GM19452 (cell line): ENCODE measurements at regions not wholly inside any gene's neighbourhood (a gene's known extent, or its start where the extent isn't known, plus 50 kb on each side); places are given as distances from the start of the nearest gene placed in this dataset.
"Not testable (repeated sequence)": the region's sequence is repeated elsewhere in the genome, so short reads cannot be mapped to it uniquely, and the experiment has no call there.

Experiments used
- ATAC-seq: cut with Tn5 transposase; IDR thresholded peaks from one replicate; pipeline ENCODE4 v1.9.1; 2021; ENCODE audit not compliant: unreplicated experiment

DNA sequence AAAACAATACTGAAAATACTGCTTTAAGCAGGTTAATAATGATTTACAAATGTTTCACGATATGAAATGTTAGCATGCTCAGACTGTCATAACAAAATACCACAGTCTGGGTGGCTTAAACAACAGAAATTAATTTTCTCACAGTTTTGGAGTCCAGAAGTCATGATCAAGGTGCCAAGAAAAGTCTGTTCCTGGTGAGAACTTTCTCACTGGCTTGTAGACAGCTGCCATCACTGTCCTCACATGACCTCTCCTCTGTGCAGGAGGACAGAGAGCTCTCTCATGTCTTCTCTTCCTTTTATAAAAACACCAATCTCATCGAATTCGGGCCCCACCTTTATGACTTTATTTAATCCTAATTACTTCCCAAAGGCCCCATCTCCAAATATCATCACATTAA, 426.7 kb downstream of the KLHL13 start:
- ATAC-seq: no peak

DNA sequence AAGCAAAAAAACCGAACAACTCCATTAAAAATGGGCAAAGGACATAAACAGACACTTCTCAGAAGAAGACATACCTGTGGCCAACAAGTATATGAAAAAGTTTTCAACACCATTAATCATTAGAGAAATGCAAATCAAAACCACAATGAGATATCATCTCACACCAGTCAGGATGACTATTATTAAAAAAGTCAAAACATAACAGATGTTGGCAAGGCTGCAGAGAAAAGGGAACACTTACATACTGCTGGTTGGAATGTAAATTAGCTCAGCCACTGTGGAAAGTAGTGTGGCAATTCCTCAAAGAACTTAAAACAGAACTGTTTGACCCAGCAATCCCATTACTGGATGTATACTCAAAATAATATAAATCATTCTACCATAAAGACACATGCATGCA, 436.3 kb downstream of the KLHL13 start:
- no peak for ATAC-seq

DNA sequence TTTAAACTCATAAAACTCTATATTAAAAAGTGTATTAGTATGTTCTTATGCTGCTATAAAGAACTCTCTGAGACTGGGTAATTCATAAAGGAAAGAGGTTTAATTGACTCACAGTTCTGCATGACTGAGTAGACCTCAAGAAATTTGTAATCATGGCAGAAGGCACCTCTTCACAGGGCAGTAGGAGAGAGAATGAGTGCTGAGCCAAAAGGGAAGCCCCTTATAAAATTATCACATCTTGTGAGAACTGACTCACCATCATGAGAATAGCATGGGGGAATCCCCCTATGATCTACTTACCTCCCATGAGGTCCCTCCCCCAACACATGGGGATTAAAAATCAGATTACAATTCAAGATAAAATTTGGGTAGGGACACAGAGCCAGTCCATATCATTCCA, 463.2 kb downstream of the KLHL13 start:
- ATAC-seq: no peak

DNA sequence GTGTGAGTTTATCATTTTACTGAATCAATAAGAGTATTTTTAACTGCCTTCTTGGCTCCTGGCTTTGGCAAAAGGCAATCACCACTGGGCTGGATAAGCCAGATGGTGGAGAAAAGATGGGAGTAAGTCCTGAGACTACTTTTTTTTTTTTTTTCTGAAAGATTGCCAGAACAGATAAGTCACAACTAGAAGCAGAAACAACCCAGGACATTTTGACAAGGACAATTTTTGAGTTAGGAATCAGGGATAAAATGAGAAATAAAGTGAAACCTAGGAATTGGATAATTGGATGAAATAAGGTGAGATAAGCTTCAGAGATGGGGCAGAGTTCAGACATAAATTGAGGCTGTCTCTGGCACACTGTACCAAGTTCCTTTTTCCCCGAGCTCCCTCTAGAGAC, 471.0 kb downstream of the KLHL13 start:
- no peak for ATAC-seq

DNA sequence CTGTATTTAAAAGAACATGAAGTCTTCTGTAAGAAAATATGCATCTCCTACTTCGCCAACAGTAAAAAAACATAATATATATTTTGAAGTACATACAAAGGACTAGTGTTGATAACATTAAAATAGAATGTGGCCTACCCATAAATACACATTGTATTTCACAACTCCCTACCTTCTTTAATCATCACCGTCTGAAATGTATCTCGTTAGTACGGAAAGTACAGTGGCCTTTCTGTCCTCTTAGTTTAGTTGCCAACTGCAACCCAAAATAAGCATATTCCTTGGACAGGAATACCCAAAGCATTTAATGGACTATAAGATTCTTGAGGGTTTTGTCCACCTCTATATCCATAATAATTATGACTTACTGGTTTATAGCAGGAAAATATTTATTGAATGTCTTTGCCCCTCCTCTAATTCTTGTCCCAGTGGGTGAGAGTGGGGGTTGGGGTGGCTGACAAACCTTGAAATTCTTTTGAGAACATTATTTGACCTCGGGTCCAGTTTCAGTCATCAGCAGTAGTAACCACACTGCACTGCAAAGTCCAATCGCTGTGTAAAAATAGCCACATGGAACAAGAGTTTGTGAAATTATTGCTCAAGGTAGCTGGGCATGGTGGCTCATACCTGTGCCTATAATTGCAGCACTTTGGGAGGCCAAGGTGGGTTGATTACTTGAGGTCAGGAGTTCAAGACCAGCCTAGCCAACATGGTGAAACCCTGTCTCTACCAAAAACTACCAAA, 474.5 kb downstream of the KLHL13 start:
- ATAC-seq: no peak

DNA sequence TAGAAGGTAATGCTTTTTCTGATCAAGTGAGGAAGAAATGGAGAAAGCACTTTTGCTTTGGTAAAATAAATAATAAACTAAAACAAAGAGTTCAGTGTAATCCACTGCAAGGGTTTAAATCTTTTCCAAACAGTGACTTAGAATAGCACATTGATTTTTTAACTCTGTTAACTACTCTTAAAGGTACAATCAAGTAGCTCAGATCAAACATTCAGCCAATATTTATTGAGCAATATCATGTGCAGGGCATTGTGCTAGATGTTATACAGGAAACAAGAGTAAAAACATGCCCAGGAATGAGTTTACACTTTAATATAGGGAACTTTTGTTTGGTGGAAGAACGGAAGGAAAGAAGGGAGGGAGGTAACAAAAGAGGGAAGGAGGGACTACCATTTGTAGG, 479.8 kb downstream of the KLHL13 start:
- ATAC-seq: no peak

DNA sequence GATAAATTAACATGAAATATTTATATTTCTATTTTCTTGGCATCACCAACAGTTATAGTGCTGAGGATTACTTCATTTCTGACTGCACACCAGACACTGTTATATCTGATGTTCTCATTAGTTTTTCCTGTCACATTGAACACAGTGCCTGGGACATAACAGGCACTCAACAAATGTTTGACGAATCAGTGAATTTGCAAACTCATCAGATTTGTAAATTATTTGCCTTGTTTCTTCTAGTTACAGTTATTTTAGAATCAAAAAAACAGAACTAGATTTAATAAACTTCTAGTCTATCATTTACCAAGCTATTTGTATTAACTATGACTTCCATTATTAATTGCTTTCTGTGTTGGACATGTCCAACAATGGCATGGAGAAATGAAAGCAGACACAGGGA, 483.3 kb downstream of the KLHL13 start:
- ATAC-seq: no peak

DNA sequence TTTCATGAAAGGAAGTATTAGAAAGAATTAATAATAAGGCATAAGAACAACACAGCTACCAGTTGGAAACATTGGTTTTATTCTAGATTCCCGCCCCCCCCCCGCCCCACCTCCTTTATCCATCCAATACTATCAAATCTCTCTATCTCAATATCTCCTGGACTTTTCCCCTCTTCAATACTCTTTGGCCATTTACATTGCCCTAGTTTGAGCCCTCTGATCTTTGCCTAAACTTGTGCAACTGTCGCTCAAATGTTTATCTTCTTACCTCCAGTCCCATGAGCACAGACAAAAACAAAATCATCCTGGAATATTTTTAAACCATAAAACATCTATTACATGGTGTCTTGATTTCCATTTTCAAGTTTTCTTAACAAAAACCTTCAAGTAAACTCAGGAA, 488.2 kb downstream of the KLHL13 start:
- ATAC-seq: no peak

DNA sequence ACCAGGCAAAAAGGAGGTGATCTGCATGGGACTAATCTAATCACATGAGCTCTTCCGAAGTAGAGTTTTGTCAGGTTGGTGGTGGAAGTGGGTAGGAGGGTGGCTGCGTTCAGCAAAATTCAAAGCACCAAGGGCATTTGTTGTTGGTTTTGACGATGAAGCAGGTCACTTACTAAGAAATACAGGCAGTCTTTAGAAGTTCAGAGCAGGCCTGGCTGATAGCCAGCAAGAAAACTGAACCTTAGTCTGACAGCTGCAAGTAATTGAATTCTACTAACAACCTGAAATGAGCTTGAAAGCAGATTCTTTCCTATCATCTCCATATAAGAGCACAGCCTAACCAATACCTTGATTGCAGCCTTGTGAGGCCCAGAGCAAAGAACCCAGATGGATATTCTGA, 505.8 kb downstream of the KLHL13 start:
- ATAC-seq: no peak

DNA sequence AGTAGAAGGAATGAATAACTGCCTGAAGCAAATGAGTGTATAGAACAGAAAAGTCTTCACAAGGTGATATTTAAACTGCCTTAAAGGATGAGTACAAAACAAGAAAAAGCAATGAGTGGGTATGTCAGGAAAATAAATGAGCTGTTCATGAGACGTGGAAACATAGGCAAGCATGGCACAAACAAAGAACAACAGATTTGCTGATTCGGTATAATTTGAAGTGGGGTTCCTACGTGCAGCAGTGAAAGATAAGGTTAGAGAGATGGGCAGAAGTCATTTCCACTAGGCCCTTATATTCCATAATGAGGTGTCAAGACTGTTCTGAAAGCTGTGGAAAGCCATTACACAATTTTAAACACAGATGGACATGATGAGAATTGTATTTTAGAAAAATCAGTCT, 506.6 kb downstream of the KLHL13 start:
- no peak for ATAC-seq

DNA sequence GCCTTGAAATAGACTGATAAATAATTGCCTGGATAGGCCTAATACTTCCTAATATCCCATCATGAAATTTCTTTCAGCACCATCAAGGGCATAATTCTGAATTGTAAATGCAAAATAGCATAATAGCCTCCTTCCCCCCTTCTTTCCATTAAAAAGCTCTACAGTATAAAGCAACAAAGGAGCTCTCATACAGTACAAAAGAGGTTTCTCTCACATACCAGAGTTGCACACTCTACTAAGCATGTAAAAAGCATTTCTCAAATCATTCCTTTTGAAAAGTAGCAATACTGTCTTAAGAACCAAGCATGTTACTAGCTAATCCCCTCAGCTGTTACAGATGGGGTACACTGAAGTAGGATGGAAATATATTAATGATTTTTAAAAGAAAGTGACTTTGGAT, 509.0 kb downstream of the KLHL13 start:
- ATAC-seq: no peak

DNA sequence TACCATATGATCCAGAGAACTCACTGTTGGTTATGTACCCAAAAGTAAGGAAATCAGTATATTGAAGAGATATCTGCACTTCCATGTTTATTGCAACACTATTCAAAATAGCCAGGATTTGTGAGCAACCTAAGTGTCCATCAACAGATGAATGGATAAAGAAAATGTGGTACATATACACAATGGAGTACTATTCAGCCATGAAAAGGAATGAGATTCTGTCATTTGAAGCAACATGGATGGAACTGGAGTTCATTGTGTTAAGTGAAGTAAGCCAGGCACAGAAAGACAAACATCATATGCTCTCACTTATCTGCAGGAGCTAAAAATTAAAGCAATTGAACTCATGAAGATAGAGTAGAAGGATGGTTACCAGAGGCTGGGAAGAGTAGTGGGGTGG, 510.5 kb downstream of the KLHL13 start:
- not testable (repeated sequence) for ATAC-seq

DNA sequence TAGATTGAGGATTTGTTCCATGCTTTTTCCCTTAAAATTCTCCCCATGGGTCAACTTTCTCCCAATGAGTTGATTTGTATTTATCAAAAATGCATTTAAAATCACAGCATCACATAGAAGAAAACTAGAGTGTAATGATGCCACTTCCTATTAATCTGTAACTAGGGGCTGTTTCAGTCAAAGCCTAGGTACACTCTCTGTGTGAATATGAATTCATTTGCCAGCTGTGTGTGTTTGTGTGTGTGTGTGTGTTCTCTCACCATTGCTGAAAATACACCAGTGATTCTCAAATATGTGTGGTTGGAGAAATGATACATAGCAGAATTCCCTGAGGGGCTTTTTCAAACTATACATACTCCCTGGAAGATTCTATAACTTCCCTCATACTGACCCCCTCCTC, 546.5 kb downstream of the KLHL13 start:
- ATAC-seq: no peak

DNA sequence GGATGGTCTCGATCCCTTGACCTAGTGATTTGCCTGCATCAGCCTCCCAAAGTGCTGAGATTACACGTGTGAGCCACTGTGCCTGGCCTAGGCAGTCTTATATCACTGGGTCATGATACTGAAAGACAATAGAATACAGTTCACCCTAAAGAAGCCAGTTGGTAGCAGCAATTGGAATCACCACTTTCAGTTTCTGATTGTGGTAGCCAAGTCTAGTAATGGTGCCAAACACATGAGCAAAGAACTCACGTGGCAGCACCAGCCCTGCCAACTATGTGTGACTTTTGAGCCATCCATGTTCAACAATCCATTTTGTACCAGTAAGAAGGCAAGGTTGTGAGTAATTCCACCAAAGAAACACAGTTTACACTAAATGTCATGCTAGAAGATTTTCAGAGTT, 548.4 kb downstream of the KLHL13 start:
- ATAC-seq: no peak

DNA sequence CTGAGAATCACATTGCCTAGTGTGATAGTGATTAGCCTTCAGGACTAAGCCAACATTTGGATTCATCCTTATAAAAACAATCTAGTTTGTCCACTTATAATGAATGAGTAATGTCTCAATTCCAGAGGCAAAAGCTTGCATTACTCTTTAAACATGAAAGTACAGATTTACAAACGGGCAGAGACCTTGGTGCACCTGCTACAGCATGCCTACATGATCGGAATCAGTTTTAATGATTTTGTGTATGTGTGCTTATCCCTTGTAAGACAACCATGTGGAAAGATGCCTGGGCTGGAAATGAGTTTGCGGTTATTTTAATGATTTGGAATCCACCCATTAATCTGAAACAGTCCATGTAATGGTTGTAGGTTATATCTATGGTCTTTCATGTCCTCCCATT, 572.7 kb downstream of the KLHL13 start:
- ATAC-seq: no peak

DNA sequence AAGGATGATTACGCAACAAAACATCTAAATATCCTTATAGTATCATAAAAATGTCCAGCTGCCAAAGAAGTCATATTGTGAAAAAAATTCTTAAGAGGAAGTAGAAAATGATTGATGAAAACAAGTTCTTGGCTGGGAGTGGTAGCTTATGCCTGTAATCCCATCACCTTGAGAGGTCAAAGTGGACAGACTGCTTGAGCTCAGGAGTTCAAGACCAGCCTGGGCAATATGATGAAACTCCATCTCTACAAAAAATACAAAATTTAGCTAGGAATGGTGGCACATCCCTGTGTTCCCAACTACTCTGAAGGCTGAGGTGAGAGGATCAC, 577.6 kb downstream of the KLHL13 start:
- ATAC-seq: no peak

DNA sequence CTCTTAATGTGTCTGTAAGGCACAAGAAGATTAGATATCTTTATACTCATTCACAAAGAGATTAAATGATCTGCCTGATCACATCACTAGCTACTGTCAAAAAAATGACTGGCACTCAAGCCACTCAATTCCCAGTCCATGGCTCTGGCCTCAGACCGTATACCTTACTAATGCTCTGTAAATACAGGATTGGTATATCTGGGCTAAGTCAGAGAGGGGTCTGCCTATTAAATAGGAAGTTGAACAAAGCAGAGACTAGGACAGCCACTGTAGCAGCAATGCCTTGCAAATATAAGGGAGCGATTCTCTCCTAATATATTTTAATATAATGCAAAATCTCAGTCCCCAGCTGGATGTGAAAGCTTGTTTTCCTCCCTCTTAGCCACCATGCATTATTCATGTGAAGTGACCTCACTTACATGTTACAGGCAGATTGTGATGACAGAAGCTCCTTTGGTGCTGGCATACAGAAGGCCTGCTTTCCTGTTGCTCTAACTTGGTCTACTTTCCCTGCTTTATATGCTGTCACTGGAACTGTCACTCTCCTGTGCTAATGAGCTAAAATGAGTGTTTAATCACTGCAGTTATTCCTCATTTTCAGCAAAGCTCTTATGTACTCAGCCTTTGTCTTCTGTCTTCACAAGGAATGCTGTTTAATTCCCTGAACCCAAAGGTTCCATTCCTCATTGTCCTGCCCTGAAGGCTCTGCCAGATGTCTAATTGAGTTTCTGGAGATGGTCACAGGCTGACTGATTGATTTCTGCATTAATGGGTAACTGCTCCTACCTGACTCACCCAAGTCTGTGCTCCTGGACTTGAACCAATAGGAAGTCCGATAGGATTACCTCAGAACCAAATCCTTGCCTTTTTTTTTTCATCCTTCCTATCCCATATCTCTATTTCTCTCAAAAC, 578.2 kb downstream of the KLHL13 start:
- no peak for ATAC-seq

DNA sequence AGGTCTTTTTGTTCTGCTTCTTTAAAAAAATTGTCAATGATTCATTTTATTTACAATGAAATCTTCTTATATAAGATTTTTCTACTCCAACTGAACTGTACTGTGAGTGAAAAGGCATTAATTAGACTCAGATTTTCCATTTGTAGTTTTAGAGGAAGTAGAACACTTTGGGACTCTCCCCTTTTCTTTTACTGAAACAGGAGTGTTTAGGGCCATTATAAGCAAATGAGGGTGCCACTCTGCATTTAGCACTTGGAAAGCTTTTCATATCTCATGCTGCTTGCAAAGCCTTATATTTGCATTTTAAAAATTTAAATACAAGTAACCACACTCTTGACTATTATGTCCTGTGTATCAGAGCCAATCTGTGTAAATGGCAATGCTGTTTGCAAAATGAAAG, 584.3 kb downstream of the KLHL13 start:
- no peak for ATAC-seq

DNA sequence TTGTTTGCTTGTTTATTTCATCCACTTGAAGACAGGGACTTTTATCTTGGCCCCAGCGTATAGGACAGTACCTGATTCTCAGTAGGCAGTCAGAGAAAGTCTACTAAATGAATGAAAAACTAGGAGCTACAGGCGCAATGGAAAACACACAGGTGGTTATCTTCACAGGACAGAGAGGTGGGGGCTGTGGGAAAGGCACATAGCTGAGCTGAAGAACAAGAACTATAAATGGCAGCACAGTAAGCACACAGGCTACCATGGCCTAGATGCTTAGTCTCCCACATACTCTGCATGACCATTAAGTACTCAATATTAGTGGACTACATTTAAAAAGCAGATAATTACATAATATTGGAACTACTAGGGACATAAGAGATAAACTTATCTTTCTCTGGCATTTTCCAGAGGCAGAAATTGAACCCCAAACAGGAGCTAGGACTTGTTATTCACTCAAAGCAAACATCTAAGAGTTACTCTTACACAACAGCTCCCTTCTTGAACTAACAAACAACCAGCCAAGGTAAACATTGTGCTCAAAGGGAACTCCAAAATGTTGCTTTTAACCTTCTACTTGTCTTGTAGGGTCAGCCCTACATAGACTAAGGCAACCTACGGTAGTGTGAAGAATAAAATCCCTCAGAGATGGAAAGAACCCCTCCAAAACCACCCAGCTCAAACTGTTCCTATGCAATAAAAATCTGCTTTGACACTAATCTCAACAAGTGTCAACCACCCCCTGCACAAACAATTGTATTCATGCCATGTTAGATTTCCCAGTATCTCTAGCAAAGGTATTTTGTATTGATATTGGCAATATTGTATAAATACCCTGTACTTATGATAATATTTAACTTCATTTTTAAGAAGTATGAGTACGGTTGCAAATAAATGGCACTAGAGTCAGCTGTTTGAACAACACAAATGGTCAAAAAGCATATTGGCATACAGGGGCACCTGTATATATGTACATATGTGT, 593.6 kb downstream of the KLHL13 start:
- no peak for ATAC-seq

DNA sequence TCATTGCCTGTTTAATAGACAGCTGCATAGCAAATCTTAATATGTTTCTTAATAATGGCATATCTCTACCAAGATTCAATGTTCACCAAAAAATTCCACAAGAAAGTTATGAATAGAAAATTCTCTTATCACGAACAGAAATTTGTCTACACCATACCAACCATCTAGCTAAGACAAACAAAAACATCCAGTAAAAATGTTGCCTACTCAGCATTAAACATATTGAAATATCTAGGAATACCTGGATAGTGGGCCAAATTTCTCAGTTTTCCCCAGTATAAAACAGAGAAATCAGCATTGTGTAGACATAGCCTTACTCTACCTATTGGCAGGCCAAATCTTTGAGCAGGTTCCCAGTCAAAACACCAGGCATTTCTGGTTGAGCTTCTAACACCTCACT, 598.6 kb downstream of the KLHL13 start:
- ATAC-seq: no peak

DNA sequence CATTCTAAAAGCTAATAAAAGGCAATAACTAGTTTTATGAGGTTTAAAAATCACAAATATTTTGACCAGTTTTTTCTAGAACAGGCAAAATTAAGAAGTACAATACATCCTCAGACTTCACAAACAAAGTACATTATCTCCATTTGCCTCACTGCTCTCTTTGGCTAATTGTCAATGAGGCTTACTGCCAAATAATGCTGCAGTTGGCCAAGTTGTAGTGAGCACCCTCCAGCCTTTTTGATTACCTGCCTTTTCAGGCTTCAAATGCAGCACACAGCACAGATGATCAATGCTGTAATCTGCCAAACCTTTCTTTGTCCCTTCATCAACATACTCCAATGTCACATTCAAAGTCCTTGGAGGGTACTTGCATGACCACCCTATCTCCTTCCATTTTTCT, 605.2 kb downstream of the KLHL13 start:
- no peak for ATAC-seq
